IMR-90 (cell line): ENCODE measurements at regions not wholly inside any gene's neighbourhood (a gene's known extent, or its start where the extent isn't known, plus 50 kb on each side); places are given as distances from the start of the nearest gene placed in this dataset.

Source experiments
- CHD1 ChIP-seq: IDR thresholded peaks from 2 replicates; pipeline ENCODE4 v1.6.1; 2012; ENCODE audit warnings: low read depth, low read length, improper control_type of control experiment
- MAFK ChIP-seq: IDR thresholded peaks from 2 replicates; pipeline ENCODE4 v1.6.1; 2012; ENCODE audit warnings: low read depth, low read length, improper control_type of control experiment
- POLR2A ChIP-seq: IDR thresholded peaks from 2 replicates; pipeline ENCODE4 v1.6.1; 2012; ENCODE audit warnings: mild to moderate bottlenecking, low read depth, low read length
- TF ChIP-seq, protein P1 (sequence below): conservative IDR thresholded peaks from 2 replicates; pipeline ENCODE4 v1.5.1; 2012; ENCODE audit warnings: mild to moderate bottlenecking, low read depth, low read length, improper control_type of control experiment

DNA sequence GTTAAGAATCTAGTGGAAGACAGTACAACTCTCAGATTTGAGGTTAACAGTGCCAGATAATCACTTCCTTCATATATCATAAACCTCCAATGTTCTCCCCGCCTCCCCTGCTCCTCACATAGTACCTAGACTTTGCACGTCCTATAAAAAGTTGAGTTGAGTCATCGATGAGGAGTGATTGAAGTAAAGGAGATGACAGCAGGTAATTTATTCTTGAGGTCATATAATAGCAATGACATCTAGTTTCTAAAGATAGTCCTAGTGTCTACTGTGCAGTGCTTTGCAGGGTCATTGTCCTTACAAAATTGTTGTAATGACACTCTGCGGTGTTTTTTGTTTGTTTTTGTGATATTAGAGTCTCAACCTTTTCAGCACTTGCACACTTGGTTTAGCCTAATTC is 510.5 kb upstream of the LRFN5 start:
- TF ChIP-seq, protein P1, sequence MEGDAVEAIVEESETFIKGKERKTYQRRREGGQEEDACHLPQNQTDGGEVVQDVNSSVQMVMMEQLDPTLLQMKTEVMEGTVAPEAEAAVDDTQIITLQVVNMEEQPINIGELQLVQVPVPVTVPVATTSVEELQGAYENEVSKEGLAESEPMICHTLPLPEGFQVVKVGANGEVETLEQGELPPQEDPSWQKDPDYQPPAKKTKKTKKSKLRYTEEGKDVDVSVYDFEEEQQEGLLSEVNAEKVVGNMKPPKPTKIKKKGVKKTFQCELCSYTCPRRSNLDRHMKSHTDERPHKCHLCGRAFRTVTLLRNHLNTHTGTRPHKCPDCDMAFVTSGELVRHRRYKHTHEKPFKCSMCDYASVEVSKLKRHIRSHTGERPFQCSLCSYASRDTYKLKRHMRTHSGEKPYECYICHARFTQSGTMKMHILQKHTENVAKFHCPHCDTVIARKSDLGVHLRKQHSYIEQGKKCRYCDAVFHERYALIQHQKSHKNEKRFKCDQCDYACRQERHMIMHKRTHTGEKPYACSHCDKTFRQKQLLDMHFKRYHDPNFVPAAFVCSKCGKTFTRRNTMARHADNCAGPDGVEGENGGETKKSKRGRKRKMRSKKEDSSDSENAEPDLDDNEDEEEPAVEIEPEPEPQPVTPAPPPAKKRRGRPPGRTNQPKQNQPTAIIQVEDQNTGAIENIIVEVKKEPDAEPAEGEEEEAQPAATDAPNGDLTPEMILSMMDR = no peak
- TF ChIP-seq CHD1 (no peak), POLR2A (no peak), MAFK (no peak)
